ENCODE measurements at regions not wholly inside any gene's neighbourhood (a gene's known extent, or its start where the extent isn't known, plus 50 kb on each side); places are given as distances from the start of the nearest gene placed in this dataset.

GRCh38 chr11:116471608-116472256 is 301.1 kb downstream of the BUD13 start:
- Histone ChIP-seq H3K36me3 (ENCODE audit: control insufficient read depth in 5 of 5, insufficient read depth in 5 of 5, low read length in 5 of 5) (no peaks in the 10 kb centered on the region), H3K4me1 (ENCODE audit: control insufficient read depth in 5 of 5, insufficient read depth in 5 of 5, low read length in 5 of 5) (peaks cover 0 to 2% (median 0%) of the 10 kb centered on the region in 5 donors), H3K27ac (ENCODE audit: low read depth, low read length) (no peak overlapping the region), H3K4me3 (ENCODE audit: low read depth in 1 of 5, low read length in 5 of 5) (no peak overlapping the region), H3K9me3 (ENCODE audit: control insufficient read depth in 5 of 5, low read length in 5 of 5) (peaks cover 0 to 4% (median 0%) of the 10 kb centered on the region in 5 donors), H3K27me3 (ENCODE audit: control insufficient read depth in 5 of 5, insufficient read depth in 4 of 5, low read length in 5 of 5) (peaks cover 0 to 9% (median 4%) of the 10 kb centered on the region in 5 donors), H3K9ac (ENCODE audit: low read length in 5 of 5) (no peak overlapping the region)

GRCh38 chr11:116468699-116469098 is 304.1 kb downstream of the BUD13 start:
- Histone ChIP-seq H3K27ac (ENCODE audit: low read depth, low read length) (no peak overlapping the region), H3K27me3 (ENCODE audit: control insufficient read depth in 5 of 5, insufficient read depth in 4 of 5, low read length in 5 of 5) (peaks cover 3 to 7% (median 4%) of the 10 kb centered on the region in 5 donors), H3K9ac (ENCODE audit: low read length in 5 of 5) (no peak overlapping the region), H3K36me3 (ENCODE audit: control insufficient read depth in 5 of 5, insufficient read depth in 5 of 5, low read length in 5 of 5) (no peaks in the 10 kb centered on the region), H3K9me3 (ENCODE audit: control insufficient read depth in 5 of 5, low read length in 5 of 5) (peaks cover 0 to 4% (median 0%) of the 10 kb centered on the region in 5 donors), H3K4me1 (ENCODE audit: control insufficient read depth in 5 of 5, insufficient read depth in 5 of 5, low read length in 5 of 5) (peaks cover 0 to 2% (median 0%) of the 10 kb centered on the region in 5 donors), H3K4me3 (ENCODE audit: low read depth in 1 of 5, low read length in 5 of 5) (no peak overlapping the region)

- Histone ChIP-seq H3K27me3 (ENCODE audit: control insufficient read depth in 5 of 5, insufficient read depth in 4 of 5, low read length in 5 of 5) (peaks cover 3 to 7% (median 4%) of the 10 kb centered on the region in 5 donors), H3K36me3 (ENCODE audit: control insufficient read depth in 5 of 5, insufficient read depth in 5 of 5, low read length in 5 of 5) (no peaks in the 10 kb centered on the region), H3K27ac (ENCODE audit: low read depth, low read length) (no peak overlapping the region), H3K9me3 (ENCODE audit: control insufficient read depth in 5 of 5, low read length in 5 of 5) (peaks cover 0 to 4% (median 0%) of the 10 kb centered on the region in 5 donors), H3K9ac (ENCODE audit: low read length in 5 of 5) (no peak overlapping the region), H3K4me3 (ENCODE audit: low read depth in 1 of 5, low read length in 5 of 5) (no peak overlapping the region), H3K4me1 (ENCODE audit: control insufficient read depth in 5 of 5, insufficient read depth in 5 of 5, low read length in 5 of 5) (peaks cover 0 to 2% (median 0%) of the 10 kb centered on the region in 5 donors)
These were observed 305.0 kb downstream of the BUD13 start for GRCh38 chr11:116467823-116468222.

- Histone ChIP-seq H3K4me3 (ENCODE audit: low read depth in 1 of 5, low read length in 5 of 5) (no peak overlapping the region), H3K36me3 (ENCODE audit: control insufficient read depth in 5 of 5, insufficient read depth in 5 of 5, low read length in 5 of 5) (no peaks in the 10 kb centered on the region), H3K9me3 (ENCODE audit: control insufficient read depth in 5 of 5, low read length in 5 of 5) (no peaks in the 10 kb centered on the region), H3K27me3 (ENCODE audit: control insufficient read depth in 5 of 5, insufficient read depth in 4 of 5, low read length in 5 of 5) (peaks cover 3 to 9% (median 7%) of the 10 kb centered on the region in 5 donors), H3K27ac (ENCODE audit: low read depth, low read length) (no peak overlapping the region), H3K4me1 (ENCODE audit: control insufficient read depth in 5 of 5, insufficient read depth in 5 of 5, low read length in 5 of 5) (peaks cover 0 to 2% (median 0%) of the 10 kb centered on the region in 5 donors), H3K9ac (ENCODE audit: low read length in 5 of 5) (no peak overlapping the region)
These were observed 306.0 kb downstream of the BUD13 start for GRCh38 chr11:116466801-116467200.

GRCh38 chr11:116466191-116466590 is 306.6 kb downstream of the BUD13 start:
- Histone ChIP-seq H3K9me3 (ENCODE audit: control insufficient read depth in 5 of 5, low read length in 5 of 5) (no peaks in the 10 kb centered on the region), H3K27ac (ENCODE audit: low read depth, low read length) (no peak overlapping the region), H3K27me3 (ENCODE audit: control insufficient read depth in 5 of 5, insufficient read depth in 4 of 5, low read length in 5 of 5) (peaks cover 3 to 11% (median 10%) of the 10 kb centered on the region in 5 donors), H3K9ac (ENCODE audit: low read length in 5 of 5) (no peak overlapping the region), H3K4me3 (ENCODE audit: low read depth in 1 of 5, low read length in 5 of 5) (no peak overlapping the region), H3K36me3 (ENCODE audit: control insufficient read depth in 5 of 5, insufficient read depth in 5 of 5, low read length in 5 of 5) (no peaks in the 10 kb centered on the region), H3K4me1 (ENCODE audit: control insufficient read depth in 5 of 5, insufficient read depth in 5 of 5, low read length in 5 of 5) (no peaks in the 10 kb centered on the region)

GRCh38 chr11:116465056-116465455 is 307.7 kb downstream of the BUD13 start:
- no peaks in the 10 kb centered on the region for H3K36me3 ChIP-seq (ENCODE audit: control insufficient read depth in 5 of 5, insufficient read depth in 5 of 5, low read length in 5 of 5)
- no peak overlapping the region for H3K27ac ChIP-seq (ENCODE audit: low read depth, low read length)
- H3K4me1 ChIP-seq (ENCODE audit: control insufficient read depth in 5 of 5, insufficient read depth in 5 of 5, low read length in 5 of 5), result no peaks in the 10 kb centered on the region
- no peak overlapping the region for H3K9ac ChIP-seq (ENCODE audit: low read length in 5 of 5)
- no peaks in the 10 kb centered on the region for H3K9me3 ChIP-seq (ENCODE audit: control insufficient read depth in 5 of 5, low read length in 5 of 5)
- H3K27me3 ChIP-seq (ENCODE audit: control insufficient read depth in 5 of 5, insufficient read depth in 4 of 5, low read length in 5 of 5), result peaks cover 3 to 11% (median 10%) of the 10 kb centered on the region in 5 donors
- H3K4me3 ChIP-seq (ENCODE audit: low read depth in 1 of 5, low read length in 5 of 5), result no peak overlapping the region

- Histone ChIP-seq H3K27me3 (ENCODE audit: control insufficient read depth in 5 of 5, insufficient read depth in 4 of 5, low read length in 5 of 5) (peaks cover 2 to 8% (median 5%) of the 10 kb centered on the region in 5 donors), H3K36me3 (ENCODE audit: control insufficient read depth in 5 of 5, insufficient read depth in 5 of 5, low read length in 5 of 5) (no peaks in the 10 kb centered on the region), H3K9ac (ENCODE audit: low read length in 5 of 5) (no peak overlapping the region), H3K9me3 (ENCODE audit: control insufficient read depth in 5 of 5, low read length in 5 of 5) (no peaks in the 10 kb centered on the region), H3K4me3 (ENCODE audit: low read depth in 1 of 5, low read length in 5 of 5) (no peak overlapping the region), H3K4me1 (ENCODE audit: control insufficient read depth in 5 of 5, insufficient read depth in 5 of 5, low read length in 5 of 5) (no peaks in the 10 kb centered on the region), H3K27ac (ENCODE audit: low read depth, low read length) (no peak overlapping the region)
These were observed 311.0 kb downstream of the BUD13 start for GRCh38 chr11:116461789-116462188.

- H3K9me3 ChIP-seq (ENCODE audit: control insufficient read depth in 5 of 5, low read length in 5 of 5), result no peaks in the 10 kb centered on the region
- H3K9ac ChIP-seq (ENCODE audit: low read length in 5 of 5), result no peak overlapping the region
- no peak overlapping the region for H3K27ac ChIP-seq (ENCODE audit: low read depth, low read length)
- H3K4me1 ChIP-seq (ENCODE audit: control insufficient read depth in 5 of 5, insufficient read depth in 5 of 5, low read length in 5 of 5), result no peaks in the 10 kb centered on the region
- H3K36me3 ChIP-seq (ENCODE audit: control insufficient read depth in 5 of 5, insufficient read depth in 5 of 5, low read length in 5 of 5), result no peaks in the 10 kb centered on the region
- peaks cover 0 to 8% (median 3%) of the 10 kb centered on the region in 5 donors for H3K27me3 ChIP-seq (ENCODE audit: control insufficient read depth in 5 of 5, insufficient read depth in 4 of 5, low read length in 5 of 5)
- H3K4me3 ChIP-seq (ENCODE audit: low read depth in 1 of 5, low read length in 5 of 5), result no peak overlapping the region
These were observed 312.4 kb downstream of the BUD13 start for GRCh38 chr11:116460156-116460920.

- Histone ChIP-seq H3K4me3 (ENCODE audit: low read depth in 1 of 5, low read length in 5 of 5) (no peak overlapping the region), H3K9ac (ENCODE audit: low read length in 5 of 5) (no peak overlapping the region), H3K9me3 (ENCODE audit: control insufficient read depth in 5 of 5, low read length in 5 of 5) (no peaks in the 10 kb centered on the region), H3K4me1 (ENCODE audit: control insufficient read depth in 5 of 5, insufficient read depth in 5 of 5, low read length in 5 of 5) (no peaks in the 10 kb centered on the region), H3K27me3 (ENCODE audit: control insufficient read depth in 5 of 5, insufficient read depth in 4 of 5, low read length in 5 of 5) (peaks cover 0 to 8% (median 3%) of the 10 kb centered on the region in 5 donors), H3K36me3 (ENCODE audit: control insufficient read depth in 5 of 5, insufficient read depth in 5 of 5, low read length in 5 of 5) (no peaks in the 10 kb centered on the region), H3K27ac (ENCODE audit: low read depth, low read length) (no peak overlapping the region)
These were observed 313.4 kb downstream of the BUD13 start for GRCh38 chr11:116459185-116460045.
